ENCODE measurements at regions not wholly inside any gene's neighbourhood (a gene's known extent, or its start where the extent isn't known, plus 50 kb on each side); places are given as distances from the start of the nearest gene placed in this dataset.

GRCh38 chr5:130981663-130982062 lies 183.4 kb downstream of the HINT1 start:
- H3K9me3 ChIP-seq (ENCODE audit: severe bottlenecking), result no peaks in the 10 kb centered on the region
- no peaks in the 10 kb centered on the region for H3K27me3 ChIP-seq (ENCODE audit: insufficient read depth, poor library complexity, severe bottlenecking)
- H3K27ac ChIP-seq (ENCODE audit: poor library complexity, severe bottlenecking), result no peak overlapping the region
- DNase-seq (ENCODE audit: low spot score), result no peak
- H3K4me1 ChIP-seq (ENCODE audit: insufficient read depth, poor library complexity, severe bottlenecking), result no peaks in the 10 kb centered on the region
- H3K4me3 ChIP-seq (ENCODE audit: severe bottlenecking), result no peak overlapping the region
- TF ChIP-seq CTCF (IDR thresholded peaks at IDR 0.05; ENCODE audit: poor library complexity, severe bottlenecking), result no peak
- H3K36me3 ChIP-seq (ENCODE audit: low read depth), result no peaks in the 10 kb centered on the region
- no peak; the same call in 2 of the 3 replicates for ATAC-seq (ENCODE audit: low read depth)

DNA sequence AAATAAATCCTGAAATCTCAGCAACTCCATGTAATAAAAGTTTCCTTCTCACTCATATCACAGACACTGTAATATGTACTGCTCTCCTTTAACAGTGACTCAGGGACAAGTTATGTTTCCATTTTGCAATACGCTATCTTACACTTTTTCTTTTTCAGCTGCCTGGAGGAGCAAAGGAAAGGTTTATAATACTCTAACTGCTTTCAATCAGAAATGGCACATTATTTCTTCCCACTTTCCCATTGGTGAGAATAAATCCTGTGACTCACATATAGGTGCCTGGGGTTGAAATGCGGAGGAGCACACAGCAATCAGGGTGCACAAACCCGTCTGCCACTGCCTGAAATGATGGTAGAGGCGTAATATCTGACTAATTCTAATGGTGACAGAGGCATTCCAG lies 186.6 kb downstream of the HINT1 start:
- TF ChIP-seq CTCF (IDR thresholded peaks at IDR 0.05; ENCODE audit: poor library complexity, severe bottlenecking), result no peak
- Histone ChIP-seq H3K4me1 (ENCODE audit: insufficient read depth, poor library complexity, severe bottlenecking) (no peaks in the 10 kb centered on the region), H3K4me3 (ENCODE audit: severe bottlenecking) (no peak overlapping the region), H3K9me3 (ENCODE audit: severe bottlenecking) (no peaks in the 10 kb centered on the region), H3K27me3 (ENCODE audit: insufficient read depth, poor library complexity, severe bottlenecking) (no peaks in the 10 kb centered on the region), H3K27ac (ENCODE audit: poor library complexity, severe bottlenecking) (no peak overlapping the region), H3K36me3 (ENCODE audit: low read depth) (no peaks in the 10 kb centered on the region)
- ATAC-seq (ENCODE audit: low read depth), result peak; percentile 73
- DNase-seq (ENCODE audit: low spot score), result no peak

DNA sequence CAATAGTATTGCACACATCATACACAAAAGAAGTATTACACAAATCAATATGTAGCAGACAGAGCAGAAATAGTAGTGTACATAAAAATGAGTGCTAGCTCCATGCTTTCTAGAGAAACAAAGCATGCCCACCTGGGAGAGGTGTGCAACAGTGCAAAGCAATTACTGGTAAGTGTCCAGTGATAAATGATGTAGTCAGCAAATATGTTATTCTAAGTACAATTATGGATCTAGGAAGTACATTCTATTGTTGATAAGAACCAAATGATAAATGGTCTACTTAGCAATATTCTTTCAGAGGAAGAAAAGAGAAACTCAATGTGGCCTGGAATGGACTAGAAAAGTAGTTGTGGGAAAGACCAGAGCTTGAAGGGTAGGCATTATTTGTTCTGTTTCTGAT lies 188.6 kb downstream of the HINT1 start:
- no peak for TF ChIP-seq CTCF (IDR thresholded peaks at IDR 0.05; ENCODE audit: poor library complexity, severe bottlenecking)
- Histone ChIP-seq H3K27me3 (ENCODE audit: insufficient read depth, poor library complexity, severe bottlenecking) (peaks cover 4% of the 10 kb centered on the region), H3K4me1 (ENCODE audit: insufficient read depth, poor library complexity, severe bottlenecking) (no peaks in the 10 kb centered on the region), H3K36me3 (ENCODE audit: low read depth) (no peaks in the 10 kb centered on the region), H3K9me3 (ENCODE audit: severe bottlenecking) (no peaks in the 10 kb centered on the region), H3K27ac (ENCODE audit: poor library complexity, severe bottlenecking) (no peak overlapping the region), H3K4me3 (ENCODE audit: severe bottlenecking) (no peak overlapping the region)
- DNase-seq (ENCODE audit: low spot score) (no peak), ATAC-seq (ENCODE audit: low read depth) (no peak)

DNA sequence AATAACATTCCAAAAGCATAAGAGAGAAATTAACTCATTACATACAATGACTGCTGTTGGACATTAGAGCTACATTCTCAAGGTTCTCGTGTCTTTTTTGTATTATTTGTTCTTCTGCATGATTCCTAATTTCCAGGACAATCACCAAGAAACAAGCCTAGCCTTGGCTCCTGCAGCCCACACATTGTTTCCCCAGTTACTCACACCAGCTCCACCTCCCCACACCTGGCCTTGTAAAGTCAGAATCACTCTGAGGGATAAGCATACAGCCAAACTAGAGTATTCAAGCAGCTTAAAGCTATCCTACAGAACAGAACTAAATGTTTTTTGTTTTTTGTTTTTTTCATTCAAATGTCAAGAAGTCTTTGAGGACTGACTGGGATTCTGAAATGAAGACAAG lies 189.2 kb downstream of the HINT1 start:
- H3K27ac ChIP-seq (ENCODE audit: poor library complexity, severe bottlenecking), result no peak overlapping the region
- ATAC-seq (ENCODE audit: low read depth), result peak; percentile 81
- DNase-seq (ENCODE audit: low spot score), result no peak
- peaks cover 4% of the 10 kb centered on the region for H3K27me3 ChIP-seq (ENCODE audit: insufficient read depth, poor library complexity, severe bottlenecking)
- TF ChIP-seq CTCF (IDR thresholded peaks at IDR 0.05; ENCODE audit: poor library complexity, severe bottlenecking), result no peak
- no peaks in the 10 kb centered on the region for H3K9me3 ChIP-seq (ENCODE audit: severe bottlenecking)
- no peak overlapping the region for H3K4me3 ChIP-seq (ENCODE audit: severe bottlenecking)
- H3K4me1 ChIP-seq (ENCODE audit: insufficient read depth, poor library complexity, severe bottlenecking), result no peaks in the 10 kb centered on the region
- no peaks in the 10 kb centered on the region for H3K36me3 ChIP-seq (ENCODE audit: low read depth)

DNA sequence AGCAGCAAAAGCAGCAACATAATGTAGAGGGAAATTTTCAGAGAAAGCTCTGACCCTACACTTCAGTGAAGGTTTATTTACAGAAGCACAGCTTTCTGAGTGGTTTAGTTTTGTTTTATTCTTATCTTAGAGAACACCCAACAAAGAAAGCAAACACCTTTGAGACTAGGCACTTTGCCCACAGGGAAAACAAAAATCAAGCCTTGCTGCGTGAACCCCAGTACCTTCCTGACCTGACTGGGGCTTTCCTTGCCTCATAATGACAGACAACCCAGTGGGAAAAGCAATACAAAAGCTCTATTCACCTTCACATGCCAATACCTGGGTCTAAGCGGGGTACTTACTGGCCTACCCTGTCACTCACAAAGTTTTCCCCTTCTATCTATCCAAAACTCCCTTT lies 189.8 kb downstream of the HINT1 start:
- Histone ChIP-seq H3K4me3 (ENCODE audit: severe bottlenecking) (no peak overlapping the region), H3K36me3 (ENCODE audit: low read depth) (no peaks in the 10 kb centered on the region), H3K27me3 (ENCODE audit: insufficient read depth, poor library complexity, severe bottlenecking) (peaks cover 4% of the 10 kb centered on the region), H3K27ac (ENCODE audit: poor library complexity, severe bottlenecking) (no peak overlapping the region), H3K4me1 (ENCODE audit: insufficient read depth, poor library complexity, severe bottlenecking) (no peaks in the 10 kb centered on the region), H3K9me3 (ENCODE audit: severe bottlenecking) (no peaks in the 10 kb centered on the region)
- ATAC-seq (ENCODE audit: low read depth) (no peak), DNase-seq (ENCODE audit: low spot score) (no peak)
- no peak for TF ChIP-seq CTCF (IDR thresholded peaks at IDR 0.05; ENCODE audit: poor library complexity, severe bottlenecking)
